ENCODE measurements at regions not wholly inside any gene's neighbourhood (a gene's known extent, or its start where the extent isn't known, plus 50 kb on each side); places are given as distances from the start of the nearest gene placed in this dataset.

GRCh38 chr6:4341078-4341797 lies 205.9 kb upstream of the ECI2 start:
- H3K36me3 ChIP-seq: no peaks in the 10 kb centered on the region
- no peak overlapping the region for H3K4me3 ChIP-seq
- intact Hi-C loops (cut with DNase I; ENCODE audit: low total_unique reads): no loop called here
- no peak for DNase-seq (ENCODE audit: low spot score in 2 of 2)
- TF ChIP-seq CTCF (IDR thresholded peaks at IDR 0.05): no peak
- TF ChIP-seq POLR2A (IDR thresholded peaks at IDR 0.05): no peak
- TF ChIP-seq POLR2AphosphoS5 (IDR thresholded peaks at IDR 0.05): no peak
- H3K27me3 ChIP-seq: no peaks in the 10 kb centered on the region
- no peaks in the 10 kb centered on the region for H3K4me1 ChIP-seq
- no peaks in the 10 kb centered on the region for H3K9me3 ChIP-seq
- no peak overlapping the region for H3K27ac ChIP-seq

GRCh38 chr6:4340544-4340943 lies 205.2 kb upstream of the ECI2 start:
- Histone ChIP-seq H3K27me3 (no peaks in the 10 kb centered on the region), H3K4me3 (no peak overlapping the region), H3K9me3 (no peaks in the 10 kb centered on the region), H3K27ac (no peak overlapping the region), H3K36me3 (no peaks in the 10 kb centered on the region), H3K4me1 (no peaks in the 10 kb centered on the region)
- no peak for DNase-seq (ENCODE audit: low spot score in 2 of 2)
- intact Hi-C loops (cut with DNase I; ENCODE audit: low total_unique reads): no loop called here
- no peak for TF ChIP-seq CTCF (IDR thresholded peaks at IDR 0.05)
- no peak for TF ChIP-seq POLR2AphosphoS5 (IDR thresholded peaks at IDR 0.05)
- TF ChIP-seq POLR2A (IDR thresholded peaks at IDR 0.05): no peak

GRCh38 chr6:4338884-4339283 lies 203.5 kb upstream of the ECI2 start:
- intact Hi-C loops (cut with DNase I; ENCODE audit: low total_unique reads): no loop called here
- no peaks in the 10 kb centered on the region for H3K27me3 ChIP-seq
- no peaks in the 10 kb centered on the region for H3K9me3 ChIP-seq
- H3K27ac ChIP-seq: no peak overlapping the region
- H3K4me3 ChIP-seq: no peak overlapping the region
- no peaks in the 10 kb centered on the region for H3K4me1 ChIP-seq
- TF ChIP-seq POLR2A (IDR thresholded peaks at IDR 0.05) (no peak), CTCF (IDR thresholded peaks at IDR 0.05) (no peak), POLR2AphosphoS5 (IDR thresholded peaks at IDR 0.05) (no peak)
- H3K36me3 ChIP-seq: no peaks in the 10 kb centered on the region
- no peak for DNase-seq (ENCODE audit: low spot score in 2 of 2)

- no peak overlapping the region for H3K4me3 ChIP-seq
These were observed 201.5 kb upstream of the ECI2 start for GRCh38 chr6:4336778-4337442.

More at GRCh38 chr6:4336778-4337442, 201.5 kb upstream of the ECI2 start:
- H3K27ac ChIP-seq: no peak overlapping the region
- H3K27me3 ChIP-seq: no peaks in the 10 kb centered on the region
- intact Hi-C loops (cut with DNase I; ENCODE audit: low total_unique reads): no loop called here
- H3K4me1 ChIP-seq: no peaks in the 10 kb centered on the region
- no peaks in the 10 kb centered on the region for H3K36me3 ChIP-seq
- no peak for DNase-seq (ENCODE audit: low spot score in 2 of 2)
- H3K9me3 ChIP-seq: no peaks in the 10 kb centered on the region
- no peak for TF ChIP-seq POLR2A (IDR thresholded peaks at IDR 0.05)
- TF ChIP-seq CTCF (IDR thresholded peaks at IDR 0.05): no peak
- no peak for TF ChIP-seq POLR2AphosphoS5 (IDR thresholded peaks at IDR 0.05)

Data from breast epithelium (tissue), 4 donors.